ENCODE measurements at regions not wholly inside any gene's neighbourhood (a gene's known extent, or its start where the extent isn't known, plus 50 kb on each side); places are given as distances from the start of the nearest gene placed in this dataset.

DNA sequence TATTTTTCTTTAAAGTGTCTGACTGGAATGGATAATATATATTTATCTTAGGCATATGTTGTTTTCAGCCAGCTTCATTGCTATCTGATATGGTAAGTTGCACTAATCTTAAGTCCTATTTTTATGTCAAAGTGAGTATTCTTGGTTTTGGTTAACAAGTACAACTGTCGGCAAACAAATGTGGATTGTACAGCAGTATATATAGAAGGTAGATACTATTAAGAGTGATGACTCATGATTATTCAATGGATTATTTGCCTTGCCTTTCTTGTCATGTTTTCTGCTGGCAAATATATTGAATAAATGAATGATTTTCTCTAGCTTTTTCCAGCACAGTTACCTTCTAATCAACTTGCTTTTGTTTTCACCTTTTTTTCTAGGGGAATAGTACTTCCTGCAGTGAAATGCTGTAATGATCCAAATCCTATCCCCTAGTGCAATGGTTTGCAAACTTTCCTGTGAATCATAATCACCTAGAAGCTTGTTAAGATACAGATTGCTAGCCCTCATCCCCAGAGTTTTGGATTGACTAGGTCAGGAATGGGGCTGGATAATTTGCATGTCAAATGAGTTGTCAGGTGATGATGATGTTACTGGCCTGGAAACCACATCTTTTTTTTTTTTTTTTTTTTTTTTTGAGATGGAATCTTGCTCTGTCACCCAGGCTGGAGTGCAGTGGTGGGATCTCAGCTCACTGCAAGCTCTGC, 60.8 kb upstream of the ARRDC3 start:
- H3K27ac ChIP-seq (replicated peaks), result no peak overlapping the region
- TF ChIP-seq, protein P1, sequence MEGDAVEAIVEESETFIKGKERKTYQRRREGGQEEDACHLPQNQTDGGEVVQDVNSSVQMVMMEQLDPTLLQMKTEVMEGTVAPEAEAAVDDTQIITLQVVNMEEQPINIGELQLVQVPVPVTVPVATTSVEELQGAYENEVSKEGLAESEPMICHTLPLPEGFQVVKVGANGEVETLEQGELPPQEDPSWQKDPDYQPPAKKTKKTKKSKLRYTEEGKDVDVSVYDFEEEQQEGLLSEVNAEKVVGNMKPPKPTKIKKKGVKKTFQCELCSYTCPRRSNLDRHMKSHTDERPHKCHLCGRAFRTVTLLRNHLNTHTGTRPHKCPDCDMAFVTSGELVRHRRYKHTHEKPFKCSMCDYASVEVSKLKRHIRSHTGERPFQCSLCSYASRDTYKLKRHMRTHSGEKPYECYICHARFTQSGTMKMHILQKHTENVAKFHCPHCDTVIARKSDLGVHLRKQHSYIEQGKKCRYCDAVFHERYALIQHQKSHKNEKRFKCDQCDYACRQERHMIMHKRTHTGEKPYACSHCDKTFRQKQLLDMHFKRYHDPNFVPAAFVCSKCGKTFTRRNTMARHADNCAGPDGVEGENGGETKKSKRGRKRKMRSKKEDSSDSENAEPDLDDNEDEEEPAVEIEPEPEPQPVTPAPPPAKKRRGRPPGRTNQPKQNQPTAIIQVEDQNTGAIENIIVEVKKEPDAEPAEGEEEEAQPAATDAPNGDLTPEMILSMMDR (IDR thresholded peaks at IDR 0.05; ENCODE audit: insufficient read depth, low read length), result no peak
- TF ChIP-seq GABPA (IDR thresholded peaks at IDR 0.05; ENCODE audit: low read depth) (no peak), POLR2AphosphoS5 (IDR thresholded peaks at IDR 0.05; ENCODE audit: low read depth) (no peak), SPI1 (IDR thresholded peaks at IDR 0.05; ENCODE audit: borderline replicate concordance, low read depth) (no peak)
- TF ChIP-seq, protein P2, sequence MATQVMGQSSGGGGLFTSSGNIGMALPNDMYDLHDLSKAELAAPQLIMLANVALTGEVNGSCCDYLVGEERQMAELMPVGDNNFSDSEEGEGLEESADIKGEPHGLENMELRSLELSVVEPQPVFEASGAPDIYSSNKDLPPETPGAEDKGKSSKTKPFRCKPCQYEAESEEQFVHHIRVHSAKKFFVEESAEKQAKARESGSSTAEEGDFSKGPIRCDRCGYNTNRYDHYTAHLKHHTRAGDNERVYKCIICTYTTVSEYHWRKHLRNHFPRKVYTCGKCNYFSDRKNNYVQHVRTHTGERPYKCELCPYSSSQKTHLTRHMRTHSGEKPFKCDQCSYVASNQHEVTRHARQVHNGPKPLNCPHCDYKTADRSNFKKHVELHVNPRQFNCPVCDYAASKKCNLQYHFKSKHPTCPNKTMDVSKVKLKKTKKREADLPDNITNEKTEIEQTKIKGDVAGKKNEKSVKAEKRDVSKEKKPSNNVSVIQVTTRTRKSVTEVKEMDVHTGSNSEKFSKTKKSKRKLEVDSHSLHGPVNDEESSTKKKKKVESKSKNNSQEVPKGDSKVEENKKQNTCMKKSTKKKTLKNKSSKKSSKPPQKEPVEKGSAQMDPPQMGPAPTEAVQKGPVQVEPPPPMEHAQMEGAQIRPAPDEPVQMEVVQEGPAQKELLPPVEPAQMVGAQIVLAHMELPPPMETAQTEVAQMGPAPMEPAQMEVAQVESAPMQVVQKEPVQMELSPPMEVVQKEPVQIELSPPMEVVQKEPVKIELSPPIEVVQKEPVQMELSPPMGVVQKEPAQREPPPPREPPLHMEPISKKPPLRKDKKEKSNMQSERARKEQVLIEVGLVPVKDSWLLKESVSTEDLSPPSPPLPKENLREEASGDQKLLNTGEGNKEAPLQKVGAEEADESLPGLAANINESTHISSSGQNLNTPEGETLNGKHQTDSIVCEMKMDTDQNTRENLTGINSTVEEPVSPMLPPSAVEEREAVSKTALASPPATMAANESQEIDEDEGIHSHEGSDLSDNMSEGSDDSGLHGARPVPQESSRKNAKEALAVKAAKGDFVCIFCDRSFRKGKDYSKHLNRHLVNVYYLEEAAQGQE (IDR thresholded peaks at IDR 0.05; ENCODE audit: insufficient replicate concordance, low read depth), result no peak
- no peak for DNase-seq (ENCODE audit: low read depth in 1 of 2, low spot score in 1 of 2)
- no peak overlapping the region for H3K4me3 ChIP-seq (replicated peaks; ENCODE audit: insufficient read depth, low read length)
- H3K27me3 ChIP-seq (ENCODE audit: insufficient read depth, poor library complexity, severe bottlenecking), result no peaks in the 10 kb centered on the region

DNA sequence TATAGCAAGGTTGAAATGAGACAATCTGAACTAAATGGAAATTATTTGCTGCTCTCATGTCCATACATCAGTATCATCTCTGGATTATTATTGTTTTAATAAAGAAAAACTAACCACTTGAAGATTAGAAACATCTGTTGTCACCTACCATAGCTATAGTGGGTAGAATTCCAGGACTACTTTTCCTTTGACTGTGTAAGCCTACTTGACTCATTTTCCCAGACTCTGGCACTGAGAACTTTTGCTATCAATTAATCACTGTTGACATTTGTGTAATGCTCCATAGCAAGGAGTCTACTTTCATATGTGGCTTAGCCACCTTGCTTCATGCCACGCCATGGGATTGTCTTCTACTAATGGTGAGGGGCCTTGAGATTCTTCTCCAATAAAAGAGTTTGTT, 59.9 kb upstream of the ARRDC3 start:
- H3K27ac ChIP-seq (replicated peaks), result no peak overlapping the region
- H3K4me3 ChIP-seq (replicated peaks; ENCODE audit: insufficient read depth, low read length), result no peak overlapping the region
- no peak for TF ChIP-seq GABPA (IDR thresholded peaks at IDR 0.05; ENCODE audit: low read depth)
- no peak for TF ChIP-seq POLR2AphosphoS5 (IDR thresholded peaks at IDR 0.05; ENCODE audit: low read depth)
- TF ChIP-seq SPI1 (IDR thresholded peaks at IDR 0.05; ENCODE audit: borderline replicate concordance, low read depth), result no peak
- TF ChIP-seq, protein P1 (IDR thresholded peaks at IDR 0.05; ENCODE audit: insufficient read depth, low read length), result no peak
- TF ChIP-seq, protein P2 (IDR thresholded peaks at IDR 0.05; ENCODE audit: insufficient replicate concordance, low read depth), result no peak
- no peaks in the 10 kb centered on the region for H3K27me3 ChIP-seq (ENCODE audit: insufficient read depth, poor library complexity, severe bottlenecking)
- no peak for DNase-seq (ENCODE audit: low read depth in 1 of 2, low spot score in 1 of 2)

DNA sequence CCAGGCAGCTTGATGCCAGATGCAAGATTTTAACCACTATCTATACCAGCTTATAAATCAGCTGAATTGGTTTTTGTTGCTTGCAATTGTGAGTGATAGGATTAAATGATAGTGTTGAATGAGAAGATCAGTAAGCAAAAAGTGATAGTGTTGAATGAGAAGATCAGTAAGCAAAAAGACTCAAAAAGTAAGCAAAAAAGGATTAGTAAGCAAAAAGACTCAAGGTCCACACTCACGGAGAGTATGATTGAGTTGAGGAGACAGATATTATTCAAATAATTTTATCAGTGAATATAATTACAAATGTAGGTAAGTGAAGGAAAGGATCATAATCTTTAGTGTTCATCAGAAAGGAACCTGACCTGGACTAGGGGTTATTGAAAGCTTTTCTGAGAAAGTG, 58.0 kb upstream of the ARRDC3 start:
- Histone ChIP-seq H3K27me3 (ENCODE audit: insufficient read depth, poor library complexity, severe bottlenecking) (no peaks in the 10 kb centered on the region), H3K27ac (replicated peaks) (no peak overlapping the region), H3K4me3 (replicated peaks; ENCODE audit: insufficient read depth, low read length) (no peak overlapping the region)
- no peak for DNase-seq (ENCODE audit: low read depth in 1 of 2, low spot score in 1 of 2)
- no peak for TF ChIP-seq SPI1 (IDR thresholded peaks at IDR 0.05; ENCODE audit: borderline replicate concordance, low read depth)
- TF ChIP-seq, protein P1 (IDR thresholded peaks at IDR 0.05; ENCODE audit: insufficient read depth, low read length), result no peak
- TF ChIP-seq POLR2AphosphoS5 (IDR thresholded peaks at IDR 0.05; ENCODE audit: low read depth), result no peak
- TF ChIP-seq, protein P2 (IDR thresholded peaks at IDR 0.05; ENCODE audit: insufficient replicate concordance, low read depth), result no peak
- no peak for TF ChIP-seq GABPA (IDR thresholded peaks at IDR 0.05; ENCODE audit: low read depth)

Data from HL-60 (cell line).